Liver (tissue), 8 donors: ENCODE measurements at regions not wholly inside any gene's neighbourhood (a gene's known extent, or its start where the extent isn't known, plus 50 kb on each side); places are given as distances from the start of the nearest gene placed in this dataset.

Experiments
- DNase-seq: peaks from one replicate; pipeline ENCODE4 v3.0.0-alpha.2; 2017; ENCODE audit warnings: low spot score
- H3K27ac ChIP-seq, 2 donors: one replicate each; pipeline ENCODE4 v1.7.0; 2013; ENCODE audit warnings: inconsistent platforms in 2 of 2, low read length in 2 of 2, control low read depth in 1 of 2, low read depth in 1 of 2, mild to moderate bottlenecking in 1 of 2
- H3K27me3 ChIP-seq, 4 donors: one replicate each; pipeline versions ENCODE4 v1.6.1 to v1.7.0; 2013; ENCODE audit warnings: low read length in 3 of 4, inconsistent platforms in 1 of 4, mild to moderate bottlenecking in 1 of 4, moderate library complexity in 1 of 4; ENCODE audit not compliant: control insufficient read depth in 4 of 4, insufficient read depth in 4 of 4
- H3K36me3 ChIP-seq, 4 donors: one replicate each; pipeline versions ENCODE4 v1.6.1 to v1.7.0; 2013; ENCODE audit warnings: low read length in 3 of 4, mild to moderate bottlenecking in 3 of 4, low read depth in 1 of 4, moderate library complexity in 1 of 4; ENCODE audit not compliant: control insufficient read depth in 4 of 4, insufficient read depth in 3 of 4
- H3K4me1 ChIP-seq, 4 donors: one replicate each; pipeline versions ENCODE4 v1.6.1 to v1.7.0; 2013; ENCODE audit warnings: low read length in 3 of 4, mild to moderate bottlenecking in 3 of 4, moderate library complexity in 1 of 4; ENCODE audit not compliant: control insufficient read depth in 4 of 4, insufficient read depth in 4 of 4
- H3K4me3 ChIP-seq, 3 donors: one replicate each; pipeline versions ENCODE4 v1.6.1 to v1.7.0; 2013; ENCODE audit warnings: low read length in 3 of 3, control low read depth in 1 of 3, low read depth in 1 of 3, mild to moderate bottlenecking in 1 of 3
- H3K9ac ChIP-seq, 2 donors: one replicate each; pipeline ENCODE4 v1.7.0; 2013; ENCODE audit warnings: low read length in 2 of 2, mild to moderate bottlenecking in 2 of 2, moderate library complexity in 2 of 2, control low read depth in 1 of 2, low read depth in 1 of 2
- H3K9me3 ChIP-seq, 4 donors: one replicate each; pipeline versions ENCODE4 v1.6.1 to v1.7.0; 2013; ENCODE audit warnings: low read length in 3 of 4; ENCODE audit not compliant: control insufficient read depth in 4 of 4
- ATF3 ChIP-seq: IDR thresholded peaks from 2 replicates; pipeline ENCODE4 v1.6.1; 2016; ENCODE audit warnings: antibody characterized with exemption
- CTCF ChIP-seq: fragments of 150-350 bp; IDR thresholded peaks from 2 replicates; pipeline ENCODE4 v1.5.1; 2017; ENCODE audit warnings: improper control_type of control experiment, low read depth, low read length; ENCODE audit not compliant: missing input control
- EGR1 ChIP-seq, 2 donors: IDR thresholded peaks; 2 replicates each; pipeline ENCODE4 v1.6.1; 2016 to 2018; ENCODE audit warnings: antibody characterized with exemption in 2 of 2, low read depth in 2 of 2
- FOXA1 ChIP-seq: IDR thresholded peaks from 2 replicates; pipeline ENCODE4 v1.6.1; 2016; ENCODE audit warnings: antibody characterized with exemption
- FOXA2 ChIP-seq: IDR thresholded peaks from 2 replicates; pipeline ENCODE4 v1.6.1; 2016; ENCODE audit warnings: antibody characterized with exemption
- GABPA ChIP-seq, 2 donors: IDR thresholded peaks in 1 of 2; conservative IDR thresholded peaks in 1 of 2; 2 replicates each; pipeline ENCODE4 v1.6.1; 2016; ENCODE audit warnings: antibody characterized with exemption in 2 of 2, mild to moderate bottlenecking in 1 of 2, moderate library complexity in 1 of 2
- HNF4A ChIP-seq, 2 donors: conservative IDR thresholded peaks; 2 replicates each; pipeline ENCODE4 v1.6.1; 2016; ENCODE audit warnings: antibody characterized with exemption in 2 of 2, mild to moderate bottlenecking in 2 of 2
- HNF4G ChIP-seq: IDR thresholded peaks from 2 replicates; pipeline ENCODE4 v1.6.1; 2016; ENCODE audit warnings: antibody characterized with exemption
- NR2F2 ChIP-seq: IDR thresholded peaks from 2 replicates; pipeline ENCODE4 v1.6.1; 2016; ENCODE audit warnings: antibody characterized with exemption
- RAD21 ChIP-seq, 2 donors: IDR thresholded peaks; 2 replicates each; pipeline ENCODE4 v1.6.1; 2016; ENCODE audit warnings: antibody characterized with exemption in 2 of 2, mild to moderate bottlenecking in 2 of 2
- REST ChIP-seq: IDR thresholded peaks from 2 replicates; pipeline ENCODE4 v1.6.1; 2016; ENCODE audit warnings: antibody characterized with exemption, mild to moderate bottlenecking
- RXRA ChIP-seq, 2 donors: IDR thresholded peaks; 2 replicates each; pipeline ENCODE4 v1.6.1; 2017 to 2018; ENCODE audit warnings: antibody characterized with exemption in 2 of 2, mild to moderate bottlenecking in 1 of 2
- TAF1 ChIP-seq: conservative IDR thresholded peaks from 2 replicates; pipeline ENCODE4 v1.6.1; 2016; ENCODE audit warnings: antibody characterized with exemption, mild to moderate bottlenecking
- YY1 ChIP-seq: IDR thresholded peaks from 2 replicates; pipeline ENCODE4 v1.6.1; 2016; ENCODE audit warnings: antibody characterized with exemption, mild to moderate bottlenecking
- ZBTB33 ChIP-seq: IDR thresholded peaks from 2 replicates; pipeline ENCODE4 v1.6.1; 2016; ENCODE audit warnings: antibody characterized with exemption
- WGBS: extraction: QIAGEN DNeasy Blood & Tissue Kit; methylation state at CpG from one replicate; pipeline ENCODE4 v1.1.7; 2013; 5-methylcytosine and 5-hydroxymethylcytosine counted together
- donor health status: healthy.
- donor health status: healthy.
- donor health status: healthy.
- donor health status: healthy.
- donor health status: healthy.

GRCh38 chr9:20200991-20201431, 412.2 kb upstream of the SLC24A2 start:
- Histone ChIP-seq H3K9ac (no peak overlapping the region), H3K4me1 (no peaks in the 10 kb centered on the region), H3K27ac (no peak overlapping the region), H3K4me3 (no peak overlapping the region), H3K27me3 (peaks cover 0 to 3% (median 2%) of the 10 kb centered on the region in 4 donors), H3K36me3 (no peaks in the 10 kb centered on the region), H3K9me3 (peaks cover 0 to 4% (median under 1%) of the 10 kb centered on the region in 4 donors)
- 25% methylated on average over 1 of the region's 1 CpG for WGBS
- DNase-seq = no peak
- no peak for TF ChIP-seq RXRA (IDR thresholded peaks at IDR 0.05)

GRCh38 chr9:20200581-20200980, 411.7 kb upstream of the SLC24A2 start:
- 69% methylated on average over 2 of the region's 2 CpGs for WGBS
- peaks cover 0 to 3% (median 2%) of the 10 kb centered on the region in 4 donors for H3K27me3 ChIP-seq
- no peak overlapping the region for H3K4me3 ChIP-seq
- TF ChIP-seq HNF4A (conservative IDR thresholded peaks at IDR 0.05) (no peak), GABPA (IDR thresholded peaks at IDR 0.05 in 1 of 2, conservative IDR thresholded peaks at IDR 0.05 in 1 of 2) (no peak)
- no peak for DNase-seq
- peaks cover 0 to 6% (median 1%) of the 10 kb centered on the region in 4 donors for H3K9me3 ChIP-seq
- no peaks in the 10 kb centered on the region for H3K4me1 ChIP-seq
- H3K36me3 ChIP-seq = no peaks in the 10 kb centered on the region
- H3K27ac ChIP-seq = no peak overlapping the region
- H3K9ac ChIP-seq = no peak overlapping the region

GRCh38 chr9:20199111-20199510, 410.3 kb upstream of the SLC24A2 start:
- 69% methylated on average over 2 of the region's 2 CpGs for WGBS
- H3K9ac ChIP-seq = no peak overlapping the region
- H3K36me3 ChIP-seq = no peaks in the 10 kb centered on the region
- DNase-seq = no peak
- peaks cover 0 to 3% (median 2%) of the 10 kb centered on the region in 4 donors for H3K27me3 ChIP-seq
- no peaks in the 10 kb centered on the region for H3K4me1 ChIP-seq
- no peak overlapping the region for H3K27ac ChIP-seq
- TF ChIP-seq EGR1 (IDR thresholded peaks at IDR 0.05; ENCODE audit: low read depth in 2 of 2) = no peak
- no peak for TF ChIP-seq RXRA (IDR thresholded peaks at IDR 0.05)
- peaks cover 0 to 6% (median 1%) of the 10 kb centered on the region in 4 donors for H3K9me3 ChIP-seq
- no peak overlapping the region for H3K4me3 ChIP-seq

GRCh38 chr9:20197976-20198685, 409.3 kb upstream of the SLC24A2 start:
- Histone ChIP-seq H3K27me3 (peaks cover 0 to 3% (median 2%) of the 10 kb centered on the region in 4 donors), H3K4me1 (no peaks in the 10 kb centered on the region), H3K36me3 (no peaks in the 10 kb centered on the region), H3K9me3 (peaks cover 0 to 6% (median 1%) of the 10 kb centered on the region in 4 donors), H3K9ac (no peak overlapping the region), H3K27ac (no peak overlapping the region), H3K4me3 (no peak overlapping the region)
- DNase-seq = no peak
- 44% methylated on average over 7 of the region's 7 CpGs for WGBS
- TF ChIP-seq CTCF (no peak), REST (no peak), RAD21 (IDR thresholded peaks at IDR 0.05) (no peak), EGR1 (IDR thresholded peaks at IDR 0.05; ENCODE audit: low read depth in 2 of 2) (no peak), GABPA (IDR thresholded peaks at IDR 0.05 in 1 of 2, conservative IDR thresholded peaks at IDR 0.05 in 1 of 2) (no peak), NR2F2 (no peak), FOXA2 (no peak), YY1 (no peak), HNF4G (no peak), FOXA1 (no peak), TAF1 (no peak), ZBTB33 (no peak), ATF3 (no peak), RXRA (IDR thresholded peaks at IDR 0.05) (no peak)
